ENCODE measurements at regions not wholly inside any gene's neighbourhood (a gene's known extent, or its start where the extent isn't known, plus 50 kb on each side); places are given as distances from the start of the nearest gene placed in this dataset.

GRCh38 chr5:3321923-3322322, 273.7 kb upstream of the IRX1 start:
- TF ChIP-seq, protein P1, sequence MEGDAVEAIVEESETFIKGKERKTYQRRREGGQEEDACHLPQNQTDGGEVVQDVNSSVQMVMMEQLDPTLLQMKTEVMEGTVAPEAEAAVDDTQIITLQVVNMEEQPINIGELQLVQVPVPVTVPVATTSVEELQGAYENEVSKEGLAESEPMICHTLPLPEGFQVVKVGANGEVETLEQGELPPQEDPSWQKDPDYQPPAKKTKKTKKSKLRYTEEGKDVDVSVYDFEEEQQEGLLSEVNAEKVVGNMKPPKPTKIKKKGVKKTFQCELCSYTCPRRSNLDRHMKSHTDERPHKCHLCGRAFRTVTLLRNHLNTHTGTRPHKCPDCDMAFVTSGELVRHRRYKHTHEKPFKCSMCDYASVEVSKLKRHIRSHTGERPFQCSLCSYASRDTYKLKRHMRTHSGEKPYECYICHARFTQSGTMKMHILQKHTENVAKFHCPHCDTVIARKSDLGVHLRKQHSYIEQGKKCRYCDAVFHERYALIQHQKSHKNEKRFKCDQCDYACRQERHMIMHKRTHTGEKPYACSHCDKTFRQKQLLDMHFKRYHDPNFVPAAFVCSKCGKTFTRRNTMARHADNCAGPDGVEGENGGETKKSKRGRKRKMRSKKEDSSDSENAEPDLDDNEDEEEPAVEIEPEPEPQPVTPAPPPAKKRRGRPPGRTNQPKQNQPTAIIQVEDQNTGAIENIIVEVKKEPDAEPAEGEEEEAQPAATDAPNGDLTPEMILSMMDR (IDR thresholded peaks at IDR 0.05) = no peak
- no peak for TF ChIP-seq POLR2AphosphoS5 (IDR thresholded peaks at IDR 0.05; ENCODE audit: low read depth, low read length)
- TF ChIP-seq, protein P2, sequence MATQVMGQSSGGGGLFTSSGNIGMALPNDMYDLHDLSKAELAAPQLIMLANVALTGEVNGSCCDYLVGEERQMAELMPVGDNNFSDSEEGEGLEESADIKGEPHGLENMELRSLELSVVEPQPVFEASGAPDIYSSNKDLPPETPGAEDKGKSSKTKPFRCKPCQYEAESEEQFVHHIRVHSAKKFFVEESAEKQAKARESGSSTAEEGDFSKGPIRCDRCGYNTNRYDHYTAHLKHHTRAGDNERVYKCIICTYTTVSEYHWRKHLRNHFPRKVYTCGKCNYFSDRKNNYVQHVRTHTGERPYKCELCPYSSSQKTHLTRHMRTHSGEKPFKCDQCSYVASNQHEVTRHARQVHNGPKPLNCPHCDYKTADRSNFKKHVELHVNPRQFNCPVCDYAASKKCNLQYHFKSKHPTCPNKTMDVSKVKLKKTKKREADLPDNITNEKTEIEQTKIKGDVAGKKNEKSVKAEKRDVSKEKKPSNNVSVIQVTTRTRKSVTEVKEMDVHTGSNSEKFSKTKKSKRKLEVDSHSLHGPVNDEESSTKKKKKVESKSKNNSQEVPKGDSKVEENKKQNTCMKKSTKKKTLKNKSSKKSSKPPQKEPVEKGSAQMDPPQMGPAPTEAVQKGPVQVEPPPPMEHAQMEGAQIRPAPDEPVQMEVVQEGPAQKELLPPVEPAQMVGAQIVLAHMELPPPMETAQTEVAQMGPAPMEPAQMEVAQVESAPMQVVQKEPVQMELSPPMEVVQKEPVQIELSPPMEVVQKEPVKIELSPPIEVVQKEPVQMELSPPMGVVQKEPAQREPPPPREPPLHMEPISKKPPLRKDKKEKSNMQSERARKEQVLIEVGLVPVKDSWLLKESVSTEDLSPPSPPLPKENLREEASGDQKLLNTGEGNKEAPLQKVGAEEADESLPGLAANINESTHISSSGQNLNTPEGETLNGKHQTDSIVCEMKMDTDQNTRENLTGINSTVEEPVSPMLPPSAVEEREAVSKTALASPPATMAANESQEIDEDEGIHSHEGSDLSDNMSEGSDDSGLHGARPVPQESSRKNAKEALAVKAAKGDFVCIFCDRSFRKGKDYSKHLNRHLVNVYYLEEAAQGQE (IDR thresholded peaks at IDR 0.05; ENCODE audit: insufficient read depth in 1 of 2, low read depth in 2 of 2, low read length in 1 of 2) = no peak
- no peak for TF ChIP-seq SIN3A (IDR thresholded peaks at IDR 0.05; ENCODE audit: borderline replicate concordance, insufficient read depth, low read depth, low read length)
- no peak for TF ChIP-seq TCF7L2 (IDR thresholded peaks at IDR 0.05; ENCODE audit: low read depth, low read length)

Measured in Panc1 (cell line).